Erythroblast (primary cell): ENCODE measurements at regions not wholly inside any gene's neighbourhood (a gene's known extent, or its start where the extent isn't known, plus 50 kb on each side); places are given as distances from the start of the nearest gene placed in this dataset.

ENCODE experiments used
- GATA1 ChIP-seq: IDR thresholded peaks from 2 replicates; pipeline ENCODE4 v1.6.1; 2011; ENCODE audit warnings: low read depth, mild to moderate bottlenecking, control low read depth, low read length, moderate library complexity
- POLR2A ChIP-seq: IDR thresholded peaks from 2 replicates; pipeline ENCODE4 v1.6.1; 2011; ENCODE audit warnings: mild to moderate bottlenecking, low read length

DNA sequence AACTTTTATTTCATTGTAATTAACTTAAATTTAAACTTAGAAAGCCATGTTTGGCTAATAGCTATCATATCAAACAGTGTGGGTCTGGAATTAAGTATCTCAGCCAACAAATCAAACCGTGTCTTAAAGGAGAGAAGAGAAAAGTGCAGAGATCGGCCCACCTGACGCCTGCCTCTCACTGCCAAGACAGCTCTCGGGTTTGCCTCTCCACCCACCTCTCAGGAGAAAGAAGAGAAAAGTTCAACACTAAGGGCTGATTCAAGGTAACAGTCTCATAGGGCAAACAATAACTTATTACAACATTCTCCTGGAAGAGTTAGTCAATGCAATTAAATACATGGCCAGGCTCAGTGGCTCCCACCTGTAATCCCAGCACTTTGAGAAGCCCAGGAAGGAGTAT lies 64.8 kb upstream of the PRR20G start:
- TF ChIP-seq POLR2A: no peak
- TF ChIP-seq GATA1: no peak
